H9 (cell line): ENCODE measurements at regions not wholly inside any gene's neighbourhood (a gene's known extent, or its start where the extent isn't known, plus 50 kb on each side); places are given as distances from the start of the nearest gene placed in this dataset.

Experiments
- DNase-seq: peaks from one replicate; pipeline ENCODE4 v3.0.0-alpha.2; 2017
- H2AFZ ChIP-seq: one replicate; pipeline ENCODE4 v1.6.1; 2013; ENCODE audit warnings: mild to moderate bottlenecking, low read length, control low read depth, moderate library complexity
- H2AK5ac ChIP-seq: 2 replicates; pipeline ENCODE4 v1.6.1; 2013; ENCODE audit warnings: low read length, control low read depth, mixed read lengths; ENCODE audit not compliant: insufficient read length
- H2BK120ac ChIP-seq: one replicate; pipeline ENCODE4 v1.6.1; 2013; ENCODE audit warnings: low read depth, mild to moderate bottlenecking, low read length, control low read depth, inconsistent platforms; ENCODE audit not compliant: poor library complexity, severe bottlenecking
- H2BK12ac ChIP-seq: 2 replicates; pipeline ENCODE4 v1.6.1; 2013; ENCODE audit warnings: low read length, control low read depth, mixed read lengths, low read depth; ENCODE audit not compliant: insufficient read length
- H2BK15ac ChIP-seq: 2 replicates; pipeline ENCODE4 v1.6.1; 2013; ENCODE audit warnings: low read depth, low read length, control low read depth
- H2BK20ac ChIP-seq: one replicate; pipeline ENCODE4 v1.6.1; 2013; ENCODE audit warnings: low read depth, mild to moderate bottlenecking, low read length, control low read depth, inconsistent platforms; ENCODE audit not compliant: poor library complexity, severe bottlenecking
- H2BK5ac ChIP-seq: 2 replicates; pipeline ENCODE4 v1.6.1; 2013; ENCODE audit warnings: low read length, control low read depth, mixed read lengths; ENCODE audit not compliant: insufficient read length
- H3K14ac ChIP-seq: 2 replicates; pipeline ENCODE4 v1.6.1; 2013; ENCODE audit warnings: low read length, control low read depth; ENCODE audit not compliant: insufficient read depth
- H3K18ac ChIP-seq: 2 replicates; pipeline ENCODE4 v1.6.1; 2013; ENCODE audit warnings: low read depth, mild to moderate bottlenecking, mixed read lengths, low read length, control low read depth; ENCODE audit not compliant: insufficient read length
- H3K23ac ChIP-seq: 2 replicates; pipeline ENCODE4 v1.6.1; 2013; ENCODE audit warnings: low read length, control low read depth, mixed read lengths, low read depth; ENCODE audit not compliant: insufficient read length
- H3K23me2 ChIP-seq: 2 replicates; pipeline ENCODE4 v1.6.1; 2013; ENCODE audit warnings: low read depth, mild to moderate bottlenecking, mixed read lengths, low read length, control low read depth; ENCODE audit not compliant: insufficient read length, poor library complexity, severe bottlenecking
- H3K27ac ChIP-seq: 2 replicates; pipeline ENCODE4 v1.5.1; 2013; ENCODE audit warnings: low read length, control low read depth, mixed read lengths, low read depth; ENCODE audit not compliant: insufficient read length
- H3K27me3 ChIP-seq: 2 replicates; pipeline ENCODE4 v1.6.1; 2013; ENCODE audit warnings: low read length, control low read depth, inconsistent platforms; ENCODE audit not compliant: insufficient read depth
- H3K4ac ChIP-seq: 2 replicates; pipeline ENCODE4 v1.6.1; 2013; ENCODE audit warnings: low read depth, mild to moderate bottlenecking, control low read depth, inconsistent platforms, low read length, moderate library complexity
- H3K4me1 ChIP-seq: 2 replicates; pipeline ENCODE4 v1.6.1; 2013; ENCODE audit warnings: low read length, control low read depth, inconsistent platforms; ENCODE audit not compliant: insufficient read depth
- H3K4me2 ChIP-seq: 2 replicates; pipeline ENCODE4 v1.6.1; 2013; ENCODE audit warnings: low read length, control low read depth, mixed read lengths; ENCODE audit not compliant: insufficient read length, insufficient read depth
- H3K56ac ChIP-seq: 2 replicates; pipeline ENCODE4 v1.6.1; 2013; ENCODE audit warnings: low read depth, mild to moderate bottlenecking, mixed read lengths, low read length, control low read depth; ENCODE audit not compliant: insufficient read length
- H3K79me1 ChIP-seq: 2 replicates; pipeline ENCODE4 v1.6.1; 2013; ENCODE audit warnings: low read depth, mild to moderate bottlenecking, moderate library complexity, low read length, control low read depth, inconsistent platforms; ENCODE audit not compliant: insufficient read depth, poor library complexity, severe bottlenecking
- H3K79me2 ChIP-seq: 2 replicates; pipeline ENCODE4 v1.6.1; 2013; ENCODE audit warnings: low read length, control low read depth, inconsistent platforms; ENCODE audit not compliant: insufficient read depth
- H3K9ac ChIP-seq: 2 replicates; pipeline ENCODE4 v1.6.1; 2013; ENCODE audit warnings: low read length, control low read depth, mixed read lengths; ENCODE audit not compliant: insufficient read length; ENCODE audit errors: extremely low read depth
- H3K9me3 ChIP-seq: one replicate; pipeline ENCODE4 v1.6.1; 2013; ENCODE audit warnings: low read depth, low read length, inconsistent platforms; ENCODE audit not compliant: control insufficient read depth
- H3T11ph ChIP-seq: one replicate; pipeline ENCODE4 v1.6.1; 2013; ENCODE audit warnings: mild to moderate bottlenecking, low read length, control low read depth, inconsistent platforms
- H4K20me1 ChIP-seq: one replicate; pipeline ENCODE4 v1.6.1; 2013; ENCODE audit not compliant: control insufficient read depth, insufficient read length, insufficient read depth
- H4K5ac ChIP-seq: 2 replicates; pipeline ENCODE4 v1.6.1; 2013; ENCODE audit warnings: low read depth, mild to moderate bottlenecking, mixed read lengths, low read length, control low read depth; ENCODE audit not compliant: insufficient read length
- H4K8ac ChIP-seq: replicated peaks from 2 replicates; pipeline ENCODE4 v1.6.1; 2013; ENCODE audit warnings: low read length, control low read depth, mixed read lengths, low read depth; ENCODE audit not compliant: insufficient read length
- H4K91ac ChIP-seq: 2 replicates; pipeline ENCODE4 v1.6.1; 2013; ENCODE audit warnings: low read depth, mild to moderate bottlenecking, moderate library complexity, mixed read lengths, low read length, control low read depth; ENCODE audit not compliant: insufficient read length
- H3K27ac Mint-ChIP-seq, 3 experiments: 2 replicates in 2 of 3; 3 replicates in 1 of 3; pipeline ENCODE4 v1.8.0; 2020 to 2021; ENCODE audit warnings: mixed read lengths in 3 of 3, mild to moderate bottlenecking in 1 of 3, moderate library complexity in 1 of 3
- H3K27me3 Mint-ChIP-seq: 2 replicates; pipeline ENCODE4 v1.8.0; 2021; ENCODE audit warnings: low read depth, mild to moderate bottlenecking, moderate library complexity, mixed read lengths
- H3K36me3 Mint-ChIP-seq, 3 experiments: 2 replicates in 2 of 3; 3 replicates in 1 of 3; pipeline ENCODE4 v1.8.0; 2020 to 2021; ENCODE audit warnings: low read depth in 3 of 3, mixed read lengths in 3 of 3; ENCODE audit not compliant: insufficient read depth in 1 of 3
- H3K4me1 Mint-ChIP-seq, 2 experiments: 2 replicates each; pipeline ENCODE4 v1.8.0; 2020; ENCODE audit warnings: mixed read lengths in 2 of 2
- H3K4me3 Mint-ChIP-seq, 2 experiments: 2 replicates in 1 of 2; 3 replicates in 1 of 2; pipeline ENCODE4 v1.8.0; 2020 to 2021; ENCODE audit warnings: mild to moderate bottlenecking in 2 of 2, mixed read lengths in 2 of 2, moderate library complexity in 1 of 2
- H3K9me3 Mint-ChIP-seq, 2 experiments: 2 replicates in 1 of 2; 3 replicates in 1 of 2; pipeline ENCODE4 v1.8.0; 2020; ENCODE audit warnings: mild to moderate bottlenecking in 2 of 2, mixed read lengths in 2 of 2, moderate library complexity in 1 of 2
- CTCF ChIP-seq: fragments of 200-600 bp; sonication (generic); conservative IDR thresholded peaks from 3 replicates; pipeline ENCODE4 v1.8.0; 2021; ENCODE audit warnings: antibody characterized with exemption, mild to moderate bottlenecking
- whole genome bisulfite sequencing: extraction: QIAGEN DNeasy Blood & Tissue Kit; methylation state at CpG from one replicate; pipeline ENCODE4 v1.1.7; 2013; ENCODE audit warnings: missing lambda C conversion rate, low lambda C conversion rate, mixed read lengths; ENCODE audit not compliant: insufficient read length; ENCODE audit errors: extremely low coverage; 5-methylcytosine and 5-hydroxymethylcytosine counted together

DNA sequence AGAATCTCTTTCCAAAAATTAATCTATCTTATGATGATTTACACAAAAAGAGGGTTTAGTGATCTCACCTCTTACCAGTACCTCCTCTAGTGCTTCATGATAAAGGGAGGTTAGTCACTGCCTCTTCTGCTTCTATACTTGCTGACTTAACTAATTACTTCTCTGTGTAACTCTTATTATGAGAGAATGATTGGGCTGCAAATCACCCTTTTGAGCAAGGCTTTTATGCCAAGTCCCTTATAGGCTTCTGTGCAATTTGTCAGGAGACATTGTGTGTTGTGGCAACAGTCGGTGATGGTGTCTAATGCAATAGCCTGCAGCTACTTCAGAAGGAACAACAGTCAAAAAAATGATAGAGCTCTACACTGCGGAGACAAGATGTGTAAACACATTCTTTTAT lies 1568.1 kb upstream of the GOT2 start:
- no peak overlapping the region for H4K8ac ChIP-seq
- H2BK20ac ChIP-seq, result no peak overlapping the region
- no peak overlapping the region for H2BK15ac ChIP-seq
- TF ChIP-seq CTCF, result no peak
- H3K23me2 ChIP-seq, result no peaks in the 10 kb centered on the region
- H3K36me3 Mint-ChIP-seq, result no peaks in the 10 kb centered on the region
- no peak overlapping the region for H2AFZ ChIP-seq
- no peak overlapping the region for H3K18ac ChIP-seq
- H3K27me3 ChIP-seq, result no peaks in the 10 kb centered on the region
- H2AK5ac ChIP-seq, result no peak overlapping the region
- H3K9me3 Mint-ChIP-seq, result peaks cover 0 to 2% of the 10 kb centered on the region in 2 experiments; a peak in 1 of 5 replicates
- no peak overlapping the region for H2BK12ac ChIP-seq
- H3K56ac ChIP-seq, result no peak overlapping the region
- H3T11ph ChIP-seq, result no peak overlapping the region
- DNase-seq, result no peak
- no peaks in the 10 kb centered on the region for H3K9me3 ChIP-seq
- no peaks in the 10 kb centered on the region for H3K4me1 Mint-ChIP-seq
- no peaks in the 10 kb centered on the region for H3K79me1 ChIP-seq
- H4K91ac ChIP-seq, result no peak overlapping the region
- no peaks in the 10 kb centered on the region for H3K27me3 Mint-ChIP-seq
- H3K14ac ChIP-seq, result no peak overlapping the region
- H3K79me2 ChIP-seq, result no peaks in the 10 kb centered on the region
- no peak overlapping the region for H3K4ac ChIP-seq
- H4K20me1 ChIP-seq, result no peaks in the 10 kb centered on the region
- no peak overlapping the region for H3K4me2 ChIP-seq
- H3K4me1 ChIP-seq, result no peaks in the 10 kb centered on the region
- H2BK5ac ChIP-seq, result no peak overlapping the region
- no peak overlapping the region for H2BK120ac ChIP-seq
- no peak overlapping the region for H4K5ac ChIP-seq
- no peak overlapping the region for H3K23ac ChIP-seq
- no peak overlapping the region for H3K27ac Mint-ChIP-seq
- H3K9ac ChIP-seq, result no peak overlapping the region
- no peak overlapping the region for H3K27ac ChIP-seq
- no peak overlapping the region for H3K4me3 Mint-ChIP-seq
- WGBS, result no CpG with 5 or more reads among the region's 2 CpGs
